CD4-positive, alpha-beta T cell treated with Interleukin-2 at 100 ng/mL for 4 hours (primary cell): ENCODE measurements at regions not wholly inside any gene's neighbourhood (a gene's known extent, or its start where the extent isn't known, plus 50 kb on each side); places are given as distances from the start of the nearest gene placed in this dataset.

ENCODE experiments used
- DNase-seq: peaks from one replicate; pipeline ENCODE4 v3.0.0-alpha.2; 2020; ENCODE audit warnings: low spot score

DNA sequence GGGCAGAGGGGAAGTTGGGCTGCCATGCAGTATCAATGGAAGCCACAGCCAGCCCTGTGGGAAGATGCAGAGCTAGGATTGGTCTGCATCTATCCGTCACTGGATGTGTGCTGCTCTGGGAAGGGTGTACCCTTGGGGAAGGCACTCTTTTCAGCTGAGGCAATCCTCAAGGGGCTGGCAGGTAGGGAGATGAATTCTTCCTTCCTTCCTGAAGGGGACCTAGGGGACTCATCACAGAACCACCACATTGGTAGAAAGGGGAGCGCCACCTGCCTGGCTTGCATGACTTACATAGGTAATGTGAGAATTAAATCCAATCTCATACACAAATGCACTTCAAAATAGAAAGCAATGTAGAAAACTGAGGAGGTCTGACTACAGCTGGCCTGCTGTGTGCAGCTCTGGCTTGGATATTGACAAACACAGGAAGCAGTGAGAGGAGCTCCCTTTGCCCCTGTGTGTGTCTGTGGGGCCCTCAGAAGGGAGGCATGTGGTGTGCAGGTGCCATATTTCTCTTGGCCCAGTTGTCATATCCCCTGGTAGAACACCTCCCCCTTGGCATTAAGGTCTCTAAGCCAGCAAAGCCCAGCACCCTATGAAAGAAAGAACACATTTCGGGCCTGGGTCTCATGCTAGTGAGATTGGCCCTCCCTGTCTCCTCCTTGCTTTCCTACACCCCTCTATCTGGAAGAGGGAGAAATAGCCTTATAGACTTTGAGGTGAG, 260.3 kb upstream of the MOCS1 start:
- no peak for DNase-seq

DNA sequence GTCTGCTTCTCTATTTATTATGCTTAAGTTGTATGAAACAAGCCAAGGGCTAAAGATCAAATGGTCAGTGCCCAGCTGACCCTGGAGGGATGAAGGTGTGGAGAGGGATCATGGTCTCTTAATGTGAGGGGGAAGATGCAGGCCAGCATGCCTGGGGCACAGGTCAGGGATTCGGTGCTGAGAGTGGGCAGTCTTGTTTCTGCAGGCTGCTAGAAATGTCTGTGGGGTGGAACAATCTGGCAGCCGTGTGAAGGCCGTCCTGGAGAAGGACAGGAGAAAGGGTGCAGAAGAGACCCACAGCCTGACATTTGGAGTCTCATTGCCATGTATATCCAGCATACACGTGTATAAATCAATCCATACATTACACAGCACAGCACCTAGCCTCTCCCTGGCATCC, 258.3 kb upstream of the MOCS1 start:
- DNase-seq = no peak

DNA sequence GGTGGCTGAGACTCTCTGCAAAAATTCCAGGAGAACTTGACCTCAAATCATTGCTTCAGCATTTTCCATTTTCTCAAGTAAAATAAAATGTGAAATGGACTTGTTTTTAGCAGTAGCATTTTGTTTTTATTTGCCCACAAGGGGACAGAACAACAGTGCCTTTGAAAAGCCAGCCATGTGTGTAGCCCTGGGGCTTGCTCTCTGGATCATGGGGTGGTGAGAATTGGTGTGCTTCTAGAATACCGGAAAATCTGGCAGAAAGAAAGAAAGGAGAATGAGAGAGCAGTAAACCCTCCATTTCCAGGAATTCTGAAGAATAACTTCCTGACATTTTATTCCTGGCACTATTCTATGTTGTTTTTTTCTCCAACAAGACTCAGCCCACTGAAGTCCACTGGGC, 254.7 kb upstream of the MOCS1 start:
- DNase-seq = no peak

DNA sequence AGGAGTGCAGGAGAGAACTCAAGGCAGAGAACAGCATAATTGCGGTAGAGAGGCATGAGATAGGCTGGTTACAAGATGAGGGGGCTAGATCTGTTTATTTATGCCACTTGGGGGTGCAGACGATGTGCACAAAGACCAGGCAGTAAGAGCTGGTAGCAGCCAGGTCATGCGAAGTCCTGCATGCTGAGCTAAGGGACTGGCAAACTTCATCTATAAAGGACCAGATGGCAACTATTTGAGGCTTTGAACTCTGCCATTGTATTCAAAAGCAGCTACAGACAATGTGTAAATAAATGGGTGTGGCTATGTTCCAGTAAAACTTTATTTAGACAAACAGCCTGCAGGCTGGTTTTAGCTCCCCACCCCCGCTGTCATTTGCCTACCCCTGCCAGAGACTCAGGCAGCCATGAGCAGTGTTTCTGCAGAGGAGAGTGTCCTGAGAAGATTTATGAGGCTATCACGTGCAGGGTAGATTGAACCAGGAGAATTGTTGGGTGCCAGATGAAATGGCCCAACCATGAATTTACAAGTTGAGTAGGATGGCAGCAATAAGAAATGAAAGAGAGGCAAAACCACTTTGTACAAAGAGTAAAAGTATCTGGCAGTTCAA, 253.4 kb upstream of the MOCS1 start:
- DNase-seq = no peak

DNA sequence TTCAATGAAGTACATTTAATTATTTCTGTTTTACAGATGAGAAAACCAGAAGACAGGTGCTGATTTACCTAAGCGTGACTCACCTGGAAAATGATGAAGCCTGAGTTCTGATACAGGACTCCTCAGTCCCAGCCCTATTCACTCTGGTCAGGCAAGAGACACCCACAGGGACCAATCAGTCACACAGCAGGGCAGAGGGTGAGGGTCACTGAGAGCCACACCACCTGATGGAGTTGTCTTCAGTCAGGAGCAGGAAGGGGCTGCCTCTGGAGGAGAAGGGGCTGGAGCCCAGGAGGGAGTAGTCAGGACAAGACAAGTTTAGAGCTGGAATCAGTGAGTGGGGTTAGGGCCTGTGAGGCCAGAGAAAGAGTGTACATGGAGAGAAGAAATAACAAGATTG, 251.2 kb upstream of the MOCS1 start:
- no peak for DNase-seq

DNA sequence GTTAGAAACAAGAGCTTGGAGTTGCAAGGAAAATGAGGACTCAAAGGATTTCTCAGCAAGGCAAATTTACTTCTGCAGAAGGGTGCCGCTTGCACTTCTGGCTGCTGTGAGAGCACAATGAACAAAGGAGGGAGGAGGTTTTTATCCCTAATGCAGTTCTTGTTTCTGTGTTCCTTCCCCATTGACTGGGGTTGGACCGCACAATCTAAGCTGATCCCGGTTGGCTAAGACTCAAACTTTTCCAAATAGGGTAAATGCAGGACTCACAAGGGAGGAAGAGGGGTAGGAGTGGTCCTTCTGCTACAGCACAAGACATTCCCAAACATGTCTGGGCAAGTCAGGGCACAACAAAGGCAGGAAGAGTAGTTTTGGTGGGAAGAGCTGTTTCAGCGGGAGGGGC, 249.6 kb upstream of the MOCS1 start:
- DNase-seq = no peak

DNA sequence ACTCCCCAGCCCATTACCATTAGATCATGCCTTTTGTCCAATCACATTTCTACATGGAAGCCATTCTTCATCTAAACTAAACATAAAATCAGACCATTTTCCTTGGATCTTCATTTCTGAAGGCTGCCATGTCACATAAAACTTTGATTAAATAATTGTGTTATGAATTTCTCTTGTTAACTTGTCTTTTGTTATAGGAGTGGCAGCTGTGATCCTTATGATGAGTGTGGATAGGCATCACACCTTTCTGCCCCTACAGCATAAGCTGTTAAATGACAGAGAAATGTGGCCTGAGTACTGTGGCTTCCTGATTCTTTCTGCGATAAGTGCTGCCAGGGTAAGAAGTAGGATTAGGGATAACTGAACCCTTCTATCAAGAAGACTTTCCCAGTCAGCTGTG, 247.1 kb upstream of the MOCS1 start:
- DNase-seq = no peak

DNA sequence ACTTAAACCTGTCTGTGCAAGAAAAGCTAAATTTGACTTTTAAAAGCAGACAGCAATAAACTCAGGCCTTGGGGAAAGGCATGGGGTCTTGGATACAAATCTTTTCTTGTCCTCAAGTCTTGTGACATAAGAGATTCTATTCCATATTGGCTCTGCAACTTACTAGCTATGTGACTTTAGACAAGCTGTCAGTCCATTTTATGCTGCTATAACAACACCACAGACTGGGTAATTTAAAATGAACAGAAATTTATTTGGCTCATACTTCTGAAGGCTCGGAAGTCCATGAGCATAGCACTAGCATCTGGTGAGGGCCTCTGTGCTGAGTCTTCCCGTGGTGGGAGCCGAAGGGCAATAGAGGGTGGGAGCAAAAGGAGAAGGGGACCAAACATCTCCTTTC, 246.0 kb upstream of the MOCS1 start:
- DNase-seq = no peak

DNA sequence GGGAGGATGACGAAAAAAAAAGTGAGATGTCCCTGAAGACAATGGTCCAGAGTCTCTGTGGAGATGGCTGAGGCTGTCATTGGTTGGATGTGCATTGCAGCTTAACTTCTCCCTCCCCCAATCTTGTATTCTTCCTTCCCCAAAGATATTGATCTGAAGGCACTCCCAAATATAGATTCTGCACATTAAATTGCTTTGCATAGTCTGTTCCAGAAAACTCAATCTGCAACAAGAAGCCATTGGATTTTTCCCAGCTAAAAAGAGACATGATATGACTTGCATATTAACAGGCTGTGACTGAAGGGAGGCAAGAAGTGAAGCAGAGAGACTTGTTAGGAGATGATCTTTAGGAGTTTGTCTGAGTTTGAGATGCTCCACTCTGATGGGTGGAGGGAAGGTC, 245.2 kb upstream of the MOCS1 start:
- no peak for DNase-seq

DNA sequence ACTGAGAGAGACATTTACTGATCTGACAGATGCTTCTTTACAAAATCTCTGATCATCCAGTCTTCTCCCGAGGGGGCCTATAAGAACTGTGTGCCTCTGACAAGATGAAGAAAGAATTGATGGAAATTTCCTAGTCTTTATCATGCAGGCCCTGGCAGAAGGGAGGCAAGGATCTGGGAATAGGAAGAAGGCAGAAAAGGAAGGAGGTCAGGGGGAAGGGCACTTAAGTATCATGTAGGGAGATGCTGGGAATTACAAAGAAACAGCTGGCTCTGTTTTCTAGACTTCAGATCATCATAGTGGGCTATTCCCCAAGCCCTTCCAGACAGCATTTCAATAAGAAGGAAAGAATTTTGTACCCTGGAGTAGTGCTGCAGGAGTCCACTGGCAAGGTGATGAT, 243.3 kb upstream of the MOCS1 start:
- no peak for DNase-seq

DNA sequence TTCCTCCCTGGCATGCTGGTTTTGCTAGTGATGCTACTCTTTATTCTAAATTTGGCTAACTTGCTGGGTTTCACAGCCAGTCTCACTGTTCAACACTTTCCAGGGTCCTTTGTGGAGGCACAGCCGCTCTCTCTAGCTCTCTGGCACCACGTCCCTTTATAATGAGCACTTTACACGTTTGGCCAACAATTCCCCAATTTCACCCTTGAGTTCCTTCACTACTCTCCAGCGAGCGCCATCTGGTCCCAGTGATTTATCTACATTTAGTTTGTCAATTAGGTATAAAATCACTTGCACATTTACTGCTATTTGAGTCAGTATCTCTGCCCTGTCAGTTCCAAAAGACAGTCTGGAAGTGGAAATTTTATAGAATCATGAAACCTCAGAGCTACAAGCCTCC, 241.9 kb upstream of the MOCS1 start:
- no peak for DNase-seq

DNA sequence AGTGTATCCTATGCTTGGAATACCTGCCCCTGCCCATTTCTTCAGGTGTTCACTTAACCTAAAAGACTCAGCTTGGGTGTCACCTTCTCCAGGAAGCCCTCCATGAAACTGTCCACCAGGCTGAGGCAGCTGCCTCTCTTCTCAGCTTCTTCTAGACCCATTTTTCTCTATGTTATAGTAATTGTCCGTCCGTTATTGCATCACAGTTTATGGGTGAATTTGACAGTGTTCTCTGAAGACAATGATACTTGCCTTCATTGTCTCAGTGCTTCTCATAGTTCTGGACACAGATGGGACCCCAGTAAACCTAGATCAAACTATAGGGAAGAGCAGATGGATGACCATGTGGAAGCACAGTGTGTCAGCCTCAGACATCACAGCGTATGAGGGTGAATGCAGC, 238.0 kb upstream of the MOCS1 start:
- no peak for DNase-seq

DNA sequence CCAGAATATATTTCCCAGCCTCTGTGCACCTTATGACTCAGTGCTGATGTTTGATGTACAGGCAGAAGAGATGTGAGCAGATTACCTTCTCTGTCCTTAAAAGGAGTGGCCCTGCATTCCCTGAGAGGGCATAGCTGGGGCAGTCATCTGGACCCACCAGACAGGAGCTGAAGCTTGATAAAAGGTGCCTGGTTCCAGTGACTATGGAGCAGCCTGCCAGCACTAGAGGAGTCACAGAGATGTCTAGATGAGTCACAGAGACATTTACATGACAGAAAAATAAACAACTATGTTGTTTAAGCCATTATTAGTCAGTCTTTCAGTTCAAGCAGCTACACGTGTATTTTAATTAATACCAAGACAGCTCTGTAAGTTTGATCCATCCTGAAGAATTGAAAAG, 237.1 kb upstream of the MOCS1 start:
- no peak for DNase-seq

DNA sequence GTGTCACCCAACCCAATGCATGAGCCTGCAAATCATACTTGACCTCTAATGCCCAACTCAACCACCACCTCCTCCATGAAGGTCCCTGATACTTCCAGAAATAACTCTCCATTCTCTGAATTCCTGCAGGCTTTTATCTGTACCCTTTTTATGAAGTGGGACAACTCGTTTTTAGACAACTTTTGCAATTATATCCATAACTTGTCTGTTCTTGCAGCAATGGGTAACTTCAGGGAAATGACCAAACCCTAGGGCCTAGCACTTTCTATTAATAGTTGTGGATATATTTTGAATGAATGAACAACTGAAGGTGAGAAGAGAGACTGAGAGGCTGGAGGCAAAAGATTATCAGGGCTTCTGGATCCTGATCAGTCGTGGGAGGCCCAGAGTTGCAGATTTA, 236.6 kb upstream of the MOCS1 start:
- no peak for DNase-seq

DNA sequence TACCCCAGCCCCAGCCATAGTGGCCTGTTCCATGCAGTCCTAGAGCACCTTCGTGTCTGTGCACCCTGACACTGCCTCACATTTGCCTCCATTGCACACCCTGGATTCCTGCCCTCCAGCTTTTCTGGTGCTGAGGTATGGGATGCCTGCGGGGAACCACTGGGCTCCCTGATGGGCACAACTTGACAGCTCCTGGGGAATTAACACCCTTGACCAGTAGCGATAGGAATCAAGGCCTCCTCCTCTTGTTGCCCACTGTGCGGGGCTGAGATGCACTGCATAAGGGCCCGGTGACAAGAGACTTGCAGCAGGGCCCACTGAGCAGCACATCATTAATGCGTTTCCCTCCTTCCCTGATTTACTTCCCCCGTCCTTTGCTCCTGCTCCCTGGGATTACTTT, 235.6 kb upstream of the MOCS1 start:
- no peak for DNase-seq

DNA sequence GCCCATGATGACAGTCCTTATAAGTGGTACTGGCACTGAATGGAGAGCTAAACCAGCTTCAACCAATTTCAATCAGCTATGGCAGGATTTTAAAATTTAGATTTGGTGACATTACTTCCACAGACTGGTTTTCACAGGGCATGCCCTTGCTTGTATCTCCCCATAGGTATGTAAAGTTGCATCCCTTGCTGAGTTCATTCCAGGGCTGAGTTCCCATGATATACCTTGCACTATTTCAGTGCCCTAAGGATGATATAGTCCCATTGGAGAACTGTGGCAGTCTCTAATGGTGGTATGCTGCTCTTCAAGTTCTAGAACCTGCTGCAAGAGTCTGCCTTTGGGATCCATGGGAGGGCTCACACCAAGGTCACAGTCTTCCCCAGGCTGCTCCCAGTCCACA, 232.7 kb upstream of the MOCS1 start:
- DNase-seq = no peak

DNA sequence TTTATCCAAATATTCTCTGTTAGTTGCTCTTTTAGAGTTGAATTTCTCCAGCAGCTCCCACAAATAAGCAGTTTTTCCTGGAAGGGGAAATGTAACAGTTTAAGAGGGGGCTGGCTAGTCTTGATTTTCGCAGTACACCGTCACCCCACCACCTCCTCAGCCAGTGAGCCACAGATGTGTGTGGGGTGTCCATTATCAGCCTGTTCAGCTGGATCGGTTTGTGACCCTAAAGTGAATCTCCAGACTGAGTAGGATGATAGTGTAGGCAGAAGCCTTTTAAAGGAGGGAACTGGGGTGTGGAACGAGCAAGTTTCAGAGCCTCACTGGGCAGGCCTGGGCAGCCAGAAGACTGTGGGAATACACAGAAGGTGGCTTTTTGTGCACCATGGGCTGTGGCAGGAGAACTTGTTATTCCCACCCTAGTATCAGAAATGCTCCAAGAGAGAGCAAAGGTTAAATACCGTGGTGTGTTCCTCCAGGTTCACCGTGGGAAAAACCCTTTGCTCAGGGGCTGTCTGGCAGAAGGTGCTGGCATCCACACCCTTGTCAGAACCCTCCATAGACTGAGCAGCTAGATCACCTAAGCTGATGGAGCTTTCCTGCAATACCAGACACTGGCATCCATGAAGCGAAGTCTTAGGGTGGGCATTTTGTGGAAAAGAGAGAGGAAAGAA, 230.9 kb upstream of the MOCS1 start:
- no peak for DNase-seq

DNA sequence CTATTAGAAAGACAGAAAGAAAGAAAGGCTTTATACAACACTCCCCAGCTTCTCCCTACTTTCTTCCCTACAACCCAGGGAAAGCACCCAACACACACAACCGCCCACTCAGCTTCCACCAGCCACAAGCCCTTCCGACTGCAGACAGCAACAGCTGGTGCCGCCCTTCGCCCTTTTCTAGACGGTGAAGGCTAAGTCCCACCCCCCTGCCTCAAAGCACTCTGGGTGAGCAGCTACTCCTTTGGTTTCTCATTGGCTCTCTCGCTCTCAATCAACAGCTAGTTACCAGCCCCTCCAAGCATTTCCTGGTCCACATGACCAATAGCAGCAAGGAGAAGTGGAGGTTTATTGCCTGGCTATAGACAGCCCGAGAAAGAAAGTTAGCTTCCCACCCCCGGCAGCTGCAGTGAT, 230.1 kb upstream of the MOCS1 start:
- no peak for DNase-seq

DNA sequence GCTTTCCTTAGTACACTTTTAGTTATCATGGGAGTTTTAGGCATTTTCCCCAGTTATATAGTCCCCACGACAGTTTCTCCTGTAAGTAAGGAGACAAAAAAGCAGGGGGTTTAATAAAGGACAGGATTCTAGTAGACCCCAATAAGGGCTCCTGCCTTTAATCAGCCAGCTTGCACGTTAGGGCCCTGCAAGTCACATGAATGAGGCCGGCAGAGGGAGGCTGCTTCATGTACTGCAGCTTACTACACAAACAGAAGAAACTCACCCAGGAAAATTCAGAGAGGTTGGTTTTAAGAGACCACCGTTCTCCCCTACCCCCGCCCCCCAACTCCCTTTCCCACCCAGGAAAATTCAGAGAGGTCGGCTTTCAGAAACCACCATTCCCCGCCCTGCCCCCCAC, 229.7 kb upstream of the MOCS1 start:
- DNase-seq = no peak

DNA sequence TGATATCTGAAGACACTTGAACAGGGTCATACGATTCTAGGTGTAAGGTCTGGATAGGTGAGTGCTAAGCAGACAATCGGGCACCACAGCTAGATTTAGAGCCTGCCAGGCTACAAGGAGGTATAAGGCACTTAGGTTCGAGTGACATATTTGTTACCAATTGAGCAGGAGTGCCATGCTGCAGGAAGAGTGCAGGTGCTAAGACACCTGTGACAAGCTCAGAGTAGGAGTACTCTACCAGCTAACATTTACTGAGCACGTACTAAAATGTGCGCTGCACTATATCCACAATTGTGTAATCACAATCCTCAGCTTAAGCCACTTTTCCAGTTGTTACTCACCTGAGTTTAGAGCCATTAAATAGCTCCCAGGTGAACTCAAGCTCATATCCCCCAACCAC, 227.8 kb upstream of the MOCS1 start:
- DNase-seq = no peak

DNA sequence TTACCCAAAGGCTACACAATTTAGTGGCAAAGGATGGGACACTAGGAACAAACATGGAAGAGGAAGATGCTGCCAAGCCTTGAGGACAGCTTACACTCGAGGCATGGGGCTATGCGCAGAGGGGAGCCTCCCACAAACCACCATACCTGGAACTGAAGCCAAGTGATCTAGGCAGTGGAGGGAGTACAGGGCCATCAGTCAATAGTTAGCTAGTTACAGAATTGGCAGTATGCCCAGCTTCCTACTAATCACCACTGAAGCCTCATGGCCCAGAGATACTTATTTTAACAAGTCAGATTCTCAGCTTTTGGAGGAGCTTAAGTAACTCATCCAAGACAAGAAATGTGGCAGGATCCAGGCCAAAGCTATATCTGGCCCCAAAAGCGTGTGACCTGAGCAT, 226.6 kb upstream of the MOCS1 start:
- DNase-seq = no peak

DNA sequence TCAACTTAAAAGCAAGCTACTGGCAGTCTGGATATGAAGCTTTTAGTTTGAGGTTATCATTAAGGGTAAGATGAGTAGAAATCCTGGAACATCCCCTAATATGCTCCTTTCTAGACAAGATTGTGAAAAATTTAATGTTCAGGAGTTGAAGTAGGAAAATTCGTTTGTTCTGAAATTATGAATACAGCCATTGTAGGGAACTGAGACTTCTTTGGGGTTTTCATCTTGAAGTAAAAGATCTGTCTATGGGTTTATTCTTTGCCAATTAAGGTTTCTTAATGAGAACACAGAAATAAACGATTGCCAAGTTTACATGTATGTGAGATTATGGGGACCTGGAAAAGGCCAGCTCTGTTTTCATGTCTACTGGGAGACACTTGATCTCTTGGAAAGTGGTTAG, 225.6 kb upstream of the MOCS1 start:
- no peak for DNase-seq

DNA sequence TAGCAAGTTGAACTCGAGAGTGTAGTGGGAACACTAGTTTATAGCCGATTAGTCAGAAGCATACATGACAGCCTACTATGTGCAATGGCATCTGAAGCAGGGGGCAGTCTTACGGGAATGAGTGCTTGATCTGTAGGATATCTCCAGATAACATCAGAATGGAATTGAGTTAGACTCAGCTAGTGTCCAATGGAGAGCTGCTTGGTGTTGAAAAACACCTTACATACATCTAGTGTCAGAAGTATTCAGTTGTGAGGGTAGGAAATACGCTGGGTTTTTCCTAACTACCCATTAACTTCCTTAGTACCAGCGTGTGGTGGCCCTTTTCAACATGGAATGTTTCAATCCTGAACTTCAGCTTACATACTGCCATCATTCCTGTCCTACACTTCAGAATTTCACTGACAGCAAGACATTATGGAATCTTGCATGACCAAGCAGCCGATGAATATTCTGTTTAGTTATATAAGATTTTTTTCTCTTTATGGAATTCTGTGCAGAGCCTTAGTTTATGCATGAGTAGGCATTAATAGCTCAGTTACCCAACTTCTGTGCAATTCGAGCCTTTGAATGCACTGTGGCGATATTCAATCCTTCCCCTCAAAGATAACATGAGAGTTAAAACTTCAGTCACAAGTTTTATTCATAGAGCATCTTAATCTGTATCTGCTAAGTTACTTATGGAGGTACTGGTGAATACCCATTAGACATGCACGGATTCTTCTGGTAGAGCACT, 218.6 kb upstream of the MOCS1 start:
- no peak for DNase-seq
